Uterus (tissue), 2 donors: ENCODE measurements at regions not wholly inside any gene's neighbourhood (a gene's known extent, or its start where the extent isn't known, plus 50 kb on each side); places are given as distances from the start of the nearest gene placed in this dataset.

Experiments used
- POLR2A ChIP-seq, 2 donors: fragments of 450-650 bp; IDR thresholded peaks; one replicate each; pipeline ENCODE4 v1.6.1; 2016; ENCODE audit warnings: antibody characterized with exemption in 2 of 2, mild to moderate bottlenecking in 1 of 2, moderate library complexity in 1 of 2
- TF ChIP-seq, protein P1 (sequence below), 4 experiments: fragments of 200-600 bp in 2 of 4; fragments of 450-650 bp in 2 of 4; sonication (generic) in 2 of 4; IDR thresholded peaks; one replicate each; pipeline ENCODE4 v1.5.1; 2016 to 2019; ENCODE audit warnings: antibody characterized with exemption in 4 of 4, mild to moderate bottlenecking in 2 of 4, moderate library complexity in 1 of 4

DNA sequence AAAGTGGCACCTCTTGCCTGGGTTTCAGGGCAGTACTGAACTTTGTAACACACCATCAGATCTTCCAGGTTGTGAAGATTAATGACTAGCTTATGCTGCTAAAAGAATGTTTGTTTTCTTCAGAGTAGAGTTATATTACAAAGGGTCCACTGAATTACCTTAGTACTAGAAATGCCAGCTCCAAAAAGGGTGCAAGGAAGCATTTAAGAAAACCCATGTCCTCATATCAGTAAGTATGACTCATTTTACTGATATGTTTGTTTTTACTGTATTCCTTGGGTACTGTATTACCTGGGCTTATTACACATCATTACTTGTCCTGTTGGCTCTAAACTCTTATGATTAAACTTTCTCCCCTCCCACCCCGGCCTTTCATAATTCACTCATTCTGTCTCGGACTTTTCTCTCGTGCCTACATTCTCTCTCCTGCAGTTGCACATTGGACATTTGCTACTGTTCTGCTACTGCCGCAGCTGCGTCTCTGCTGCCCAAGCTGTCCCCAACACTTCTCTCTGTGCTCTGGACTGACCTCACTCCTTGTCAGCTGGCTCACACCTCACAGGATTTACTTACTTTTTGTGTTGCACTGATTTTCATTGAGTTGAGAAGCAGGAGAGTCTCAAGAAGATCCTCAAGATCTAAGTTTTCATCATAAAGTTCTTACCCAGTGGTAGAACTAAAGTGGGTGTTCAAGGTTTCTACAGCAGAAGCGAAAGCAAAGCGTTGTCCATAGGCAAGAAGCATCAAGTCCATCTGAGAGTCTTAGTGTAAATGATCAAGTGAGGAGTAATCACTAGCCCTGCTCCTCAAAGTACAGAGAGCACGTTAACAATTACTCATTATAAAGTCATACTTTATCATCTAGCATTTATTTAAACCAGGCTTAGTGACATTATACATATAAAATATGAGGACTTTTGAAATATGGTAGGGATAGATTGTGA is 53.2 kb upstream of the C9orf72 start:
- TF ChIP-seq, protein P1, sequence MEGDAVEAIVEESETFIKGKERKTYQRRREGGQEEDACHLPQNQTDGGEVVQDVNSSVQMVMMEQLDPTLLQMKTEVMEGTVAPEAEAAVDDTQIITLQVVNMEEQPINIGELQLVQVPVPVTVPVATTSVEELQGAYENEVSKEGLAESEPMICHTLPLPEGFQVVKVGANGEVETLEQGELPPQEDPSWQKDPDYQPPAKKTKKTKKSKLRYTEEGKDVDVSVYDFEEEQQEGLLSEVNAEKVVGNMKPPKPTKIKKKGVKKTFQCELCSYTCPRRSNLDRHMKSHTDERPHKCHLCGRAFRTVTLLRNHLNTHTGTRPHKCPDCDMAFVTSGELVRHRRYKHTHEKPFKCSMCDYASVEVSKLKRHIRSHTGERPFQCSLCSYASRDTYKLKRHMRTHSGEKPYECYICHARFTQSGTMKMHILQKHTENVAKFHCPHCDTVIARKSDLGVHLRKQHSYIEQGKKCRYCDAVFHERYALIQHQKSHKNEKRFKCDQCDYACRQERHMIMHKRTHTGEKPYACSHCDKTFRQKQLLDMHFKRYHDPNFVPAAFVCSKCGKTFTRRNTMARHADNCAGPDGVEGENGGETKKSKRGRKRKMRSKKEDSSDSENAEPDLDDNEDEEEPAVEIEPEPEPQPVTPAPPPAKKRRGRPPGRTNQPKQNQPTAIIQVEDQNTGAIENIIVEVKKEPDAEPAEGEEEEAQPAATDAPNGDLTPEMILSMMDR (IDR thresholded peaks at IDR 0.05), result no peak
- no peak for TF ChIP-seq POLR2A (IDR thresholded peaks at IDR 0.05)
